ENCODE measurements at regions not wholly inside any gene's neighbourhood (a gene's known extent, or its start where the extent isn't known, plus 50 kb on each side); places are given as distances from the start of the nearest gene placed in this dataset.

GRCh38 chr6:77403424-77403823 lies 59.9 kb downstream of the HTR1B start:
- no peak overlapping the region for H3K27ac ChIP-seq (ENCODE audit: low read depth, low read length)
- no peaks in the 10 kb centered on the region for H3K27me3 ChIP-seq (ENCODE audit: insufficient read depth, low read length, poor library complexity, severe bottlenecking)
- no peak overlapping the region for H3K4me3 ChIP-seq (ENCODE audit: low read length)
- H3K36me3 Mint-ChIP-seq: peaks cover 0 to 2% (median 0%) of the 10 kb centered on the region in 3 donors
- no peaks in the 10 kb centered on the region for H3K4me1 ChIP-seq (ENCODE audit: insufficient read depth, low read length)
- POLR2A ChIA-PET: no interaction called here
- H3K27me3 Mint-ChIP-seq: peaks cover 0 to 2% of the 10 kb centered on the region in 2 donors
- H3K4me3 Mint-ChIP-seq: no peak overlapping the region
- no peaks in the 10 kb centered on the region for H3K36me3 ChIP-seq (ENCODE audit: insufficient read depth, low read length)
- no peaks in the 10 kb centered on the region for H3K4me1 Mint-ChIP-seq
- H3K27ac Mint-ChIP-seq: no peak overlapping the region
- DNase-seq: no peak
- H3K9me3 Mint-ChIP-seq: peaks cover 0 to 17% (median 2%) of the 10 kb centered on the region in 5 donors
- no peaks in the 10 kb centered on the region for H3K9me3 ChIP-seq (ENCODE audit: low read length)
- CTCF ChIA-PET: no interaction called here

- no peak for DNase-seq
- Histone ChIP-seq H3K9me3 (ENCODE audit: low read length) (no peaks in the 10 kb centered on the region), H3K4me1 (ENCODE audit: insufficient read depth, low read length) (no peaks in the 10 kb centered on the region), H3K36me3 (ENCODE audit: insufficient read depth, low read length) (no peaks in the 10 kb centered on the region), H3K27ac (ENCODE audit: low read depth, low read length) (no peak overlapping the region), H3K27me3 (ENCODE audit: insufficient read depth, low read length, poor library complexity, severe bottlenecking) (no peaks in the 10 kb centered on the region), H3K4me3 (ENCODE audit: low read length) (no peak overlapping the region)
- CTCF ChIA-PET: no interaction called here
- Mint-ChIP-seq H3K4me3 (no peak overlapping the region), H3K36me3 (peaks cover 0 to 2% (median 0%) of the 10 kb centered on the region in 3 donors), H3K4me1 (no peaks in the 10 kb centered on the region), H3K9me3 (peaks cover 0 to 11% (median 2%) of the 10 kb centered on the region in 5 donors), H3K27ac (no peak overlapping the region), H3K27me3 (peaks cover 0 to 2% of the 10 kb centered on the region in 2 donors)
- POLR2A ChIA-PET: no interaction called here
Measured at GRCh38 chr6:77401231-77401630, 62.1 kb downstream of the HTR1B start.

- H3K36me3 Mint-ChIP-seq: no peaks in the 10 kb centered on the region
- CTCF ChIA-PET: no interaction called here
Measured at GRCh38 chr6:77397561-77397960, 65.7 kb downstream of the HTR1B start.

GRCh38 chr6:77389402-77389801 lies 73.9 kb downstream of the HTR1B start:
- H3K9me3 Mint-ChIP-seq: peaks cover 0 to 10% (median 4%) of the 10 kb centered on the region in 5 donors
- no peaks in the 10 kb centered on the region for H3K4me1 Mint-ChIP-seq
- DNase-seq: no peak

More at GRCh38 chr6:77397561-77397960, 65.7 kb downstream of the HTR1B start:
- no peak overlapping the region for H3K27ac ChIP-seq (ENCODE audit: low read depth, low read length)
- H3K4me1 ChIP-seq (ENCODE audit: insufficient read depth, low read length): no peaks in the 10 kb centered on the region
- Mint-ChIP-seq H3K9me3 (peaks cover 0 to 8% (median 6%) of the 10 kb centered on the region in 5 donors), H3K4me3 (no peak overlapping the region), H3K27ac (no peak overlapping the region), H3K4me1 (no peaks in the 10 kb centered on the region), H3K27me3 (peaks cover 0 to 2% of the 10 kb centered on the region in 2 donors)
- POLR2A ChIA-PET: no interaction called here
- no peaks in the 10 kb centered on the region for H3K9me3 ChIP-seq (ENCODE audit: low read length)
- no peak overlapping the region for H3K4me3 ChIP-seq (ENCODE audit: low read length)
- H3K36me3 ChIP-seq (ENCODE audit: insufficient read depth, low read length): no peaks in the 10 kb centered on the region
- H3K27me3 ChIP-seq (ENCODE audit: insufficient read depth, low read length, poor library complexity, severe bottlenecking): no peaks in the 10 kb centered on the region
- DNase-seq: no peak

GRCh38 chr6:77383026-77383425 lies 80.3 kb downstream of the HTR1B start:
- Histone ChIP-seq H3K36me3 (ENCODE audit: insufficient read depth, low read length) (no peaks in the 10 kb centered on the region), H3K27me3 (ENCODE audit: insufficient read depth, low read length, poor library complexity, severe bottlenecking) (no peaks in the 10 kb centered on the region), H3K4me1 (ENCODE audit: insufficient read depth, low read length) (no peaks in the 10 kb centered on the region), H3K4me3 (ENCODE audit: low read length) (no peak overlapping the region), H3K27ac (ENCODE audit: low read depth, low read length) (no peak overlapping the region), H3K9me3 (ENCODE audit: low read length) (no peaks in the 10 kb centered on the region)
- Mint-ChIP-seq H3K27me3 (no peaks in the 10 kb centered on the region), H3K9me3 (peaks cover 0 to 7% (median 4%) of the 10 kb centered on the region in 5 donors), H3K4me1 (no peaks in the 10 kb centered on the region), H3K27ac (no peak overlapping the region), H3K36me3 (no peaks in the 10 kb centered on the region), H3K4me3 (no peak overlapping the region)
- ChIA-PET POLR2A (no interaction called here), CTCF (no interaction called here)
- DNase-seq: no peak

More at GRCh38 chr6:77389402-77389801, 73.9 kb downstream of the HTR1B start:
- Histone ChIP-seq H3K27ac (ENCODE audit: low read depth, low read length) (no peak overlapping the region), H3K9me3 (ENCODE audit: low read length) (no peaks in the 10 kb centered on the region), H3K36me3 (ENCODE audit: insufficient read depth, low read length) (no peaks in the 10 kb centered on the region), H3K4me3 (ENCODE audit: low read length) (no peak overlapping the region), H3K27me3 (ENCODE audit: insufficient read depth, low read length, poor library complexity, severe bottlenecking) (no peaks in the 10 kb centered on the region), H3K4me1 (ENCODE audit: insufficient read depth, low read length) (no peaks in the 10 kb centered on the region)
- ChIA-PET POLR2A (no interaction called here), CTCF (no interaction called here)
- no peaks in the 10 kb centered on the region for H3K36me3 Mint-ChIP-seq
- no peaks in the 10 kb centered on the region for H3K27me3 Mint-ChIP-seq
- no peak overlapping the region for H3K27ac Mint-ChIP-seq
- no peak overlapping the region for H3K4me3 Mint-ChIP-seq

- no peaks in the 10 kb centered on the region for H3K36me3 ChIP-seq (ENCODE audit: insufficient read depth, low read length)
- Mint-ChIP-seq H3K4me3 (no peak overlapping the region), H3K4me1 (no peaks in the 10 kb centered on the region), H3K36me3 (no peaks in the 10 kb centered on the region), H3K27ac (no peak overlapping the region), H3K9me3 (peaks cover 0 to 20% (median 6%) of the 10 kb centered on the region in 5 donors), H3K27me3 (no peaks in the 10 kb centered on the region)
- no peak overlapping the region for H3K27ac ChIP-seq (ENCODE audit: low read depth, low read length)
- no peaks in the 10 kb centered on the region for H3K27me3 ChIP-seq (ENCODE audit: insufficient read depth, low read length, poor library complexity, severe bottlenecking)
- no peaks in the 10 kb centered on the region for H3K9me3 ChIP-seq (ENCODE audit: low read length)
- CTCF ChIA-PET: no interaction called here
- no peaks in the 10 kb centered on the region for H3K4me1 ChIP-seq (ENCODE audit: insufficient read depth, low read length)
- DNase-seq: no peak
- H3K4me3 ChIP-seq (ENCODE audit: low read length): no peak overlapping the region
- POLR2A ChIA-PET: no interaction called here
Measured at GRCh38 chr6:77373955-77374354, 89.3 kb downstream of the HTR1B start.

- H3K4me1 Mint-ChIP-seq: no peaks in the 10 kb centered on the region
- H3K36me3 Mint-ChIP-seq: no peaks in the 10 kb centered on the region
Measured at GRCh38 chr6:77371748-77372147, 91.5 kb downstream of the HTR1B start.

GRCh38 chr6:77368660-77369313 lies 94.5 kb downstream of the HTR1B start:
- POLR2A ChIA-PET: no interaction called here
- H3K4me1 ChIP-seq (ENCODE audit: insufficient read depth, low read length): no peaks in the 10 kb centered on the region
- CTCF ChIA-PET: no interaction called here
- DNase-seq: no peak
- Mint-ChIP-seq H3K4me3 (no peak overlapping the region), H3K9me3 (peaks cover 0 to 15% (median 8%) of the 10 kb centered on the region in 5 donors), H3K27me3 (peaks cover 0 to 1% of the 10 kb centered on the region in 2 donors), H3K36me3 (no peaks in the 10 kb centered on the region), H3K4me1 (no peaks in the 10 kb centered on the region), H3K27ac (no peak overlapping the region)
- H3K27me3 ChIP-seq (ENCODE audit: insufficient read depth, low read length, poor library complexity, severe bottlenecking): no peaks in the 10 kb centered on the region
- H3K9me3 ChIP-seq (ENCODE audit: low read length): no peaks in the 10 kb centered on the region
- no peak overlapping the region for H3K27ac ChIP-seq (ENCODE audit: low read depth, low read length)
- H3K4me3 ChIP-seq (ENCODE audit: low read length): no peak overlapping the region
- no peaks in the 10 kb centered on the region for H3K36me3 ChIP-seq (ENCODE audit: insufficient read depth, low read length)

More at GRCh38 chr6:77371748-77372147, 91.5 kb downstream of the HTR1B start:
- Histone ChIP-seq H3K36me3 (ENCODE audit: insufficient read depth, low read length) (no peaks in the 10 kb centered on the region), H3K27ac (ENCODE audit: low read depth, low read length) (no peak overlapping the region), H3K9me3 (ENCODE audit: low read length) (no peaks in the 10 kb centered on the region), H3K27me3 (ENCODE audit: insufficient read depth, low read length, poor library complexity, severe bottlenecking) (no peaks in the 10 kb centered on the region), H3K4me1 (ENCODE audit: insufficient read depth, low read length) (no peaks in the 10 kb centered on the region), H3K4me3 (ENCODE audit: low read length) (no peak overlapping the region)
- no peak for DNase-seq
- Mint-ChIP-seq H3K4me3 (no peak overlapping the region), H3K9me3 (peaks cover 0 to 15% (median 4%) of the 10 kb centered on the region in 5 donors), H3K27me3 (peaks cover 0 to 1% of the 10 kb centered on the region in 2 donors), H3K27ac (no peak overlapping the region)
- ChIA-PET CTCF (no interaction called here), POLR2A (no interaction called here)

All from CD8-positive, alpha-beta memory T cell (primary cell).